ENCODE measurements at regions not wholly inside any gene's neighbourhood (a gene's known extent, or its start where the extent isn't known, plus 50 kb on each side); places are given as distances from the start of the nearest gene placed in this dataset.

GRCh38 chr2:46832543-46832942, 83.1 kb downstream of the MCFD2 start:
- TF ChIP-seq CTCF (conservative IDR thresholded peaks at IDR 0.05; ENCODE audit: low read length), result no peak
- TF ChIP-seq EZH2phosphoT487 (IDR thresholded peaks at IDR 0.05; ENCODE audit: borderline replicate concordance, low read depth, low read length), result no peak

Data from OCI-LY7 (cell line).